ENCODE measurements at regions not wholly inside any gene's neighbourhood (a gene's known extent, or its start where the extent isn't known, plus 50 kb on each side); places are given as distances from the start of the nearest gene placed in this dataset.

DNA sequence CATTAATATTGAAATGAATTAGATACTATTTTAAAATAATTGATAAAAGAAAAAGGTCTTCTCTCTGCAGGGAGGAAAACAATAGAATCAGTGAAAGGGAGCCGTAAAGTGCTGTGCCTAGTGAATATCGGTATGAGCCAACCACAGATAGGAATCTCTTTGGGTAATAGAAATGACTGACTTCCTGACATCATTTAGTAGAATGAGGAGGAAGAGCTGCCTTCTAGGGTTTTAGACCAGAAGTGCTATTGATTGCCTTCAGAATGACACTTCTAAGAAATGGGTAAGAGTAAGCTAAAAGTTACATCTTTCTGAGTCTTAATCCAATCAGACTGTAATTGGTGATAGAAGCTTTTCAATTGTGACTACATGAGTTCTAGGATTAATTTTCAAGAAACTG lies 134.0 kb upstream of the MAP9 start:
- TF ChIP-seq, protein P1, sequence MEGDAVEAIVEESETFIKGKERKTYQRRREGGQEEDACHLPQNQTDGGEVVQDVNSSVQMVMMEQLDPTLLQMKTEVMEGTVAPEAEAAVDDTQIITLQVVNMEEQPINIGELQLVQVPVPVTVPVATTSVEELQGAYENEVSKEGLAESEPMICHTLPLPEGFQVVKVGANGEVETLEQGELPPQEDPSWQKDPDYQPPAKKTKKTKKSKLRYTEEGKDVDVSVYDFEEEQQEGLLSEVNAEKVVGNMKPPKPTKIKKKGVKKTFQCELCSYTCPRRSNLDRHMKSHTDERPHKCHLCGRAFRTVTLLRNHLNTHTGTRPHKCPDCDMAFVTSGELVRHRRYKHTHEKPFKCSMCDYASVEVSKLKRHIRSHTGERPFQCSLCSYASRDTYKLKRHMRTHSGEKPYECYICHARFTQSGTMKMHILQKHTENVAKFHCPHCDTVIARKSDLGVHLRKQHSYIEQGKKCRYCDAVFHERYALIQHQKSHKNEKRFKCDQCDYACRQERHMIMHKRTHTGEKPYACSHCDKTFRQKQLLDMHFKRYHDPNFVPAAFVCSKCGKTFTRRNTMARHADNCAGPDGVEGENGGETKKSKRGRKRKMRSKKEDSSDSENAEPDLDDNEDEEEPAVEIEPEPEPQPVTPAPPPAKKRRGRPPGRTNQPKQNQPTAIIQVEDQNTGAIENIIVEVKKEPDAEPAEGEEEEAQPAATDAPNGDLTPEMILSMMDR (IDR thresholded peaks at IDR 0.05; ENCODE audit: insufficient read depth, low read length, severe bottlenecking) = no peak
- no peaks in the 10 kb centered on the region for H3K36me3 ChIP-seq (ENCODE audit: control insufficient read depth, insufficient read depth, low read length)
- FAIRE-seq (no peak), DNase-seq (ENCODE audit: low read depth) (no peak)
- no peak overlapping the region for H3K4me3 ChIP-seq (ENCODE audit: low read depth, low read length)
- H3K27me3 ChIP-seq (ENCODE audit: control insufficient read depth, insufficient read depth, low read length) = no peaks in the 10 kb centered on the region

DNA sequence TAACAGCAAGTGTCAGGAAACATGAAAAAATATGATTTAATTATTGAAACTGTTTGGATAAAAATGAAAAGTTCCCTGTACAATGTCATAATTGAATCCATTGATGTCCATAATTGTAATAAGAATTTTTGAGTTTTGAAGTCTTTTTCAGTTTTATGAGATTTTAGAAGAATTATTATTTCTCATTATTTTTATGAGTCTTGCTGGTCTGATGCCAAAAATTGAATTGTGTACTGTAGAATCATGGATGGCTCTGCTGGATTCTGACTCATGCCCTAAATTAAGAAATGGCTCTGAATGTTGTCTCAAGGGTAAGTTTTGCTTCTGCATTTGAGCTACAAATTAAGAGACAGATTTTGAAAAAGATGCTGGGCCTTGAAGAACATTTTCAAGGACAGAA lies 132.8 kb upstream of the MAP9 start:
- no peak for FAIRE-seq
- H3K4me3 ChIP-seq (ENCODE audit: low read depth, low read length) = no peak overlapping the region

DNA sequence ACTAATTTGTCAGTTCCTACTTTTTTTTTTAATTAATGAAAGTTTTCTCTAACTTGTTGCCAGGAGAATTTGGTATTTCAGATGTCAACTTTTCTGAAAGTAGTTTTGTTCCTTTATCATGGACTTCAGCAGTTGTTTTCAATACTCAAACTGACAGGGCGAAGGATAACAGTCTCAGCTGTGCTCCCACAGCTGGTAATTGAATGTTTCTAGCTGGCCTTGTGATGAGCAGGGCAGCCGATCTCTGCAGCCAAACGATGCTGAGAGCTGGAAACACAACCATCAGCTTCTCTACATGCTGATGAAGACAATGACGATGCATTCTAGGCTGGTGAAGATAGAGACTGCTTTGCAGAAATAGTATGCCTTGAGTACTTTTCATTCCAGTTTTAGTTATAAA lies 130.0 kb upstream of the MAP9 start:
- TF ChIP-seq, protein P1 (IDR thresholded peaks at IDR 0.05; ENCODE audit: insufficient read depth, low read length, severe bottlenecking) = no peak
- Histone ChIP-seq H3K27me3 (ENCODE audit: control insufficient read depth, insufficient read depth, low read length) (no peaks in the 10 kb centered on the region), H3K4me3 (ENCODE audit: low read depth, low read length) (no peak overlapping the region), H3K36me3 (ENCODE audit: control insufficient read depth, insufficient read depth, low read length) (no peaks in the 10 kb centered on the region)
- DNase-seq (ENCODE audit: low read depth) = no peak
- no peak for FAIRE-seq

More for the DNA sequence above, 132.8 kb upstream of the MAP9 start:
- TF ChIP-seq, protein P1 (IDR thresholded peaks at IDR 0.05; ENCODE audit: insufficient read depth, low read length, severe bottlenecking) = no peak
- H3K27me3 ChIP-seq (ENCODE audit: control insufficient read depth, insufficient read depth, low read length) = no peaks in the 10 kb centered on the region
- H3K36me3 ChIP-seq (ENCODE audit: control insufficient read depth, insufficient read depth, low read length) = no peaks in the 10 kb centered on the region
- DNase-seq (ENCODE audit: low read depth) = peak; percentile 29

- no peak overlapping the region for H3K4me3 ChIP-seq (ENCODE audit: low read depth, low read length)
- no peak for DNase-seq (ENCODE audit: low read depth)
- no peak for FAIRE-seq
- TF ChIP-seq, protein P1 (IDR thresholded peaks at IDR 0.05; ENCODE audit: insufficient read depth, low read length, severe bottlenecking) = no peak
- H3K36me3 ChIP-seq (ENCODE audit: control insufficient read depth, insufficient read depth, low read length) = no peaks in the 10 kb centered on the region
- no peaks in the 10 kb centered on the region for H3K27me3 ChIP-seq (ENCODE audit: control insufficient read depth, insufficient read depth, low read length)
Observed at GRCh38 chr4:155505321-155505720, 128.6 kb upstream of the MAP9 start.

DNA sequence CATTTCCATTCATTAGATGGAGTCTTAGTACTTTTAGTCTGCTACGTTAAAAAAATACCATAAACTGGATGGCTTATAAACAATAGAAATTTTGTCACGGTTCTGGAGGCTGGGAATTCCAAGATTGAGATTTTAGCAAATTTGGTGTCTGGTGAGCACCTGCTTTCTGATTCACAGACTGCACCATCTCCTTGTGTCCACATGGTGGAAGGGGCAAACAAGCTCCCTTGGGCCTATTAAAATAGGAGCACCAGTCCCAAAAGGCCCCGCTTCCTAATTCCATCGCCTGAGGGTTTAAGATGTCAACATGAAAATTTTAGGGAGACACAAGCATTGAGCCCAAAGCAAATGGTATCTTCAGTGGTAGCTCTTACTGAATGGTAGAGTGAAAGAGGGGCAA lies 120.5 kb upstream of the MAP9 start:
- DNase-seq (ENCODE audit: low read depth) (no peak), FAIRE-seq (no peak)
- Histone ChIP-seq H3K4me3 (ENCODE audit: low read depth, low read length) (no peak overlapping the region), H3K27me3 (ENCODE audit: control insufficient read depth, insufficient read depth, low read length) (no peaks in the 10 kb centered on the region), H3K36me3 (ENCODE audit: control insufficient read depth, insufficient read depth, low read length) (no peaks in the 10 kb centered on the region)
- TF ChIP-seq, protein P1 (IDR thresholded peaks at IDR 0.05; ENCODE audit: insufficient read depth, low read length, severe bottlenecking) = peak; percentile 3

GRCh38 chr4:155496294-155496626 lies 119.5 kb upstream of the MAP9 start:
- Histone ChIP-seq H3K36me3 (ENCODE audit: control insufficient read depth, insufficient read depth, low read length) (no peaks in the 10 kb centered on the region), H3K27me3 (ENCODE audit: control insufficient read depth, insufficient read depth, low read length) (no peaks in the 10 kb centered on the region), H3K4me3 (ENCODE audit: low read depth, low read length) (no peak overlapping the region)
- DNase-seq (ENCODE audit: low read depth) (no peak), FAIRE-seq (no peak)
- TF ChIP-seq, protein P1 (IDR thresholded peaks at IDR 0.05; ENCODE audit: insufficient read depth, low read length, severe bottlenecking) = no peak
